GM21786 (cell line): ENCODE measurements at regions not wholly inside any gene's neighbourhood (a gene's known extent, or its start where the extent isn't known, plus 50 kb on each side); places are given as distances from the start of the nearest gene placed in this dataset.

Source experiments
- ATAC-seq: cut with Tn5 transposase; IDR thresholded peaks from one replicate; pipeline ENCODE4 v1.9.1; 2021; ENCODE audit not compliant: unreplicated experiment

DNA sequence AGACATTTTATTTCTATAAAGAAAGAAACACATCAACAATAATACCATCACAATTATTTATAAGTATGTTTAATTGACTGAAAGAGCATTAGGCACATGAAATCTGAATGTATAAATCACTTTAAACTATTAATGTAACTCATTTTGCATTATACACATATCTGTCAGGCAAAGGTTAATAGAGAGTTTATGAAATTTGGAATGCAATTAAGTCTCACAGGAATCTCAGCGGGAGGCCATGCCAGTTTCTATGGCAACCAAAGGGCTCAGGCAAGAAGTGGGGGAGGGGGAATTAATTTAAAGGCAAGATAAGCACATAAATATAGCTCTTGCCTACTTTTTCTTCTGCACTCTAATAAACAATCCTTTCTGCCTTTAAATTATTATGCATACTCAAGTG, 152.6 kb downstream of the SLC16A9 start:
- no peak for ATAC-seq

DNA sequence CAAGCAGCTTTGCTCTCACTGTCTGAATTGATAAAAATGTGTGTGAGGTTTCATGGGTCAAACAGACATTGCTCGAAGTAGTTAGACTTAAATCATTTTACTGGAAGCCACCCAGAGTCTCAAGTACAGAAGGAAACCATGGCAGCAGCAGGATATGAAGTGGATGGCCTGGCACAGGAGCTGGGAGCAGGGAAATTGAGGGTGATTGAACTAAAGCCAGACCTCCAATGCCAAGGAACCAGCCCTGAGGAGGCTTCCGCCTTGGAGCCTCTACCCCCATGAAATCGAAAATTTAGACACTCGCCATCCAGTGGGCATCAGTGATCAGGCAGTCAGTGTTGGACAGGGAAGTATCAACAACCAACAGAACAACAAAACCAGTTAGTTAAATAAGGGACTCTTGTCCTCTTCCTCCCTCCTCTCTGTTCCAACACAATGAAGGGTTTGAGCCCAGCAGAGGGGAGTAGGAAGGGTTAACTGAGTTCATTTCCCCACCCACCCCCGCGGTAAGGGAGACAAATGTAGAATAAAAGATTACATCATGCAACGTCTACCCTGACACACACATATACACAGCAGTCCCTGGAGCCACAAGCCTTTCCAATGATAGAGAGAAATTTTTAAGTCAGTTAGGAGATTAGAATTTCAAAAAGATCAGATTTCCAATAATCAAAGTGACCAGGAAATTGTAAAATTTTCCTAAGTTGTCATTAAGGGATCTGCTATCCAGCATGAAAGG, 156.3 kb downstream of the SLC16A9 start:
- ATAC-seq = no peak

DNA sequence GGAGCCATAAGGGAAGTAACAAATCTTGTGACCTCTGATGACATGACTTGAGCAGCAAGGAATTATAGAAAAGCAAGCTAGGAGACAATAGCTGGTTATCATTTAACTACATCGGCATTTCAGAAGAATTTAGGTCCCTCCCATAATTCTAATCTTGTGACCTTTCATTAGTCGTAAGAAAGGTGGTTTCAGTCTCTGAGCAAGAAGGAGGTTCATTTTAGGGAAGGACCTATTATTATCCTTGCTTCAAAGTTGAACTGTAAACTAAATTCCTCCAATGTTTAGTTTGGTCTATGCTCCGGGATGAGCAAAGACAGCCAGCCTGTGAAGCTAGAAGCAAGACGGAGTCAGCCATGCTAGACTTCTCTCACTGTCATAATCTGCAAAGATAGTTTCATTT, 159.6 kb downstream of the SLC16A9 start:
- no peak for ATAC-seq

DNA sequence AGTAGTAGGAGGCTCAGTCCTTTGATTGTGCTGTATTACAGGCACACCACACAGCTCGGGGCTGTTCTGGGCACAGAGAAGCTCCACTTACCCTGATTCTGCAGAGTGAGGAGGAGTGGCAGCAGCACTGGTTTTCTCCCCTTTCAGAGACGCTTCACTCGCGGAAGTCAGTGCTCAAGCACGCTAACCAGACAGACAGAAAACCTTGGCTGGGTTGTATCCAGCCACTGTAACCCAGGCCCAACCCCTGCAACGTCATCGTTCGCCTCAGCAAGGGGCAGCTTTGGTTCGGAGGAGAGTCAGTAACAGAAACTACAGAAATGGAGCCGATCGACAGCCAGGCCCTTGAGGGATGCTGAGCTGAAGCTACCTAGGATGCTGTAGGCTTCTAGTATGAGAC, 171.0 kb downstream of the SLC16A9 start:
- ATAC-seq = no peak

DNA sequence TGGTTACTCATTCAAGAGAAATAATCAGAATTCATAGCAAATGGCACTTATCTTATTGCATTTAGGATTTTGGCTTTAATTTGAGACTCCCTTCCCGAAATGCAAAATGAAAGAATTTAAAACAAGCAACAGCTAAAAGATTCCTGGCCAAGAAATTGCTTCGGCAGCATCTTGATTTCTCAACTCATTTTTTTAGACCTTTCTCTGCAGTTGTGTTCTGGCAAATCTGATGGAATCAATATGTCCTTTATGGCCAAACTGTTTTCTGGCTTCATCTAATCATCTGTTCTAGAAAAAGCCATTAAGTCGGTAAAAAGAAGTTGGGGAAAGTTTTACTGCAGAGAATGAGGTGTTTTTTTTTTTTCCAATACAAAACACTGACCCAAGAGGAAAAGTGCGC, 172.1 kb downstream of the SLC16A9 start:
- no peak for ATAC-seq

DNA sequence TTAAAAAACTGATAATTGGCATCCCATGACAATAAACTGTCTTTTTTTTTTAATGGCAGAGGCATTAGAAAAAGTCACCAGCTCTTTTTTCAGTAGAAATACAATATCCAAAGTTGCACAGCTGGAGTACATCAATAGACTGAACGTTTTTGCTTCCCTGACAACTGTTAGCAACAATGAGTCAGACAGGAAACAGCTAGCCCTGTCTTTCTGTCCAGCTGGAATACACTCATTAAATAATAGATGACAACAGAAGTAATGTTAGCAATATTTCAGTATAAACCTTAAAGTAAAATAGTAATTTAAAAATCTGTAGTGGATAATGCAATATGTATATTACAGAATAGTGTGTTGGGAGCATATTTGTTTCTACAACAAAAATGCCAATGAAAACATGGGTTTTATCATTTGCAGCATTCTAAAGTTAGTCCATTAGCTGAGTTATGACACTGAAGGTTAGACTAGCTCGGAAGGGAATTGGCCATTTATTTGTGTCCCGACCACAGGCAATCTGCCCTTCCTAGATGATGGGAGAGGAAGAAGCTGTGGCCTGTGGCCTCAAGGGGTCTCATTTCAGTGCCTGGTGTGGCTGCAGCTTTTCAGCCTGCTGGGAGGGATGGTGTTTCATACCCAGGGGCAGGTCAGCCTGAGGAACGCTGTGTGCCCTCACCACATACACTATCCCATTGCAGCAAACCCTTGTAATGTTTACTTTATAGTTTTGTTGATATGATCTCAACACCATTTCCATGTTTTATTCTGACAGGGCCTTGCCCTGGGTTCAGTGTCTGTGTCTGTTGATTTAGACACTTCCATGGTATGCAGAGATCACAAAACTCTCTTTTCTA, 173.3 kb downstream of the SLC16A9 start:
- no peak for ATAC-seq

DNA sequence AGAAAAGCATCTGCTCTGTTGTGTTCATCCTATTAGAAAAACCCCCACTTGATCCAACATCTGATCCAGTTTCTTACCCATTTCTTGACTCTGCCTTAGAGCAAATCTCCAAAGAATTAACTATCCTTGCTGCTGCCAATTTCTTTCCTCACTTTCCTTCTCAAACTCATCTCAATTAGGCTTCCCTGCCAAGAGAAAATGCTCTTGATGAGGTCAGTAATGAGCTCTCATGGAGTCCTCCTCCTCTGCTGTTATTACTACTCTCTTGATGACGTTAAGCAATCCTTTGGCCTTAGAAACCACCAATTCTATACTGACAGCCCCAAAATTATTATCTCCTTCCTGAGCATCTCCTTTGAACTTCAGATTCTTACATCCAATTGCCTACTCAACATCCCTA, 162.0 kb upstream of the FAM13C start:
- no peak for ATAC-seq

DNA sequence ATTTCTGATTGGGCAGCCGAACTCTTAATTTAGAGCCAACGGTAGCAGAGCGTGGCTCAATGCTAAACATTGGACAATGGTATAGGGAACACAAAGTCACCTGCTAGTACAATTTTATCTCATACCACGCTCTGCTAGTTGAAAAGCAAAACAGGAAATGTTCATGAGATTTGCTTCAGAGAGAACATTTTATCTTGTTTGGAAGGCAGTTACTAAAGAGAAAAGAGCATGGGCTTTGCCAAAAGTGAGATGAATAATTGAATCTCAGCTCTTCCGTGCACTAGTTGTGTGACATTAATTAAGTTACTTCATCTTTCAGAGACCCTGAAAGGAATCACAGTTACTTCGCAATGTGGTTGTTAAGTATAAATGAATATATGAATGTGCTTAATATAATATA, 161.5 kb upstream of the FAM13C start:
- no peak for ATAC-seq

DNA sequence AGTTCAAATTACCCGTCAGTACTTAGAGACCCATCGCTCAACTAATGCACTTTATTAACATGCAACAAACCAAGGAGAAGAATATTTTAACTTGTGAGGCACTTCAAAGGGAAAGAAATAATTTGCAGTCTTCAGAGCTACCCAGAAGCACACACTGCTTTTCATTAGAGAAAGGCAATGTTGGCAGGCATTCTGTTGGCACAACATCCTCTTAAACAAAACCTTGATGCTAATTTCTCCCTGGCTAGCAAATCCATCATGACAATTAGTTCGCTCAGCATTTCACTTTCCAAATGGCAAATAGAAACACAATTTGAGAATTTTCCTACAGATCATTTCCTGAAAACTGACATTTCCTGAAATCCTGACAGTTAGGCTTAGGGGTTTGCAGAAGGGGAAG, 155.6 kb upstream of the FAM13C start:
- ATAC-seq = no peak

DNA sequence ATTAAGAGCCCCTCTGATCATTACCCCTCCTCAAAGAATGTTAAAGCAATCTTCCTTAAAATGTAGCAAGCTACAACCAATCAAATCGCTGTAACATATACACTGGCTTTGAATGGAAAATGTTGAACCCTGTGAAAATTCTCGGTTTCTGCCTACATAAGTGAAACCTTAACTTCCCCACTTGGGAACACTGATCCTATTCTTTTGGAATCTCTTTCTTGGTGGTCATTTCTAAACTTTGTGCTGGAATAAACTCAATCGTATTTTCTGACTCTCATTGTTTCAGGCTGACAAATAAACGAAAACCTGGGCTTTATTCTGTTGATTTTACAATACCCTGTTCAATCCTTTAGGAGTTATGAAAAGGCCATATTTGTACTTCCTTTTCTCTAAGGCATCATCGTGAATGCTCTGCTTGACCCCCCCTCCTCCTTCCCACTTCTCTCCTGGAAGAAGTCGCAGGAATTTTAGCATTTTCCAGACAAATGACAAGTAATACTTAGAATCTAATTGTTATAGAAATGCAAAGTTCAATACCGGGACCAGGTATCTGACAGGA, 155.1 kb upstream of the FAM13C start:
- ATAC-seq = no peak

DNA sequence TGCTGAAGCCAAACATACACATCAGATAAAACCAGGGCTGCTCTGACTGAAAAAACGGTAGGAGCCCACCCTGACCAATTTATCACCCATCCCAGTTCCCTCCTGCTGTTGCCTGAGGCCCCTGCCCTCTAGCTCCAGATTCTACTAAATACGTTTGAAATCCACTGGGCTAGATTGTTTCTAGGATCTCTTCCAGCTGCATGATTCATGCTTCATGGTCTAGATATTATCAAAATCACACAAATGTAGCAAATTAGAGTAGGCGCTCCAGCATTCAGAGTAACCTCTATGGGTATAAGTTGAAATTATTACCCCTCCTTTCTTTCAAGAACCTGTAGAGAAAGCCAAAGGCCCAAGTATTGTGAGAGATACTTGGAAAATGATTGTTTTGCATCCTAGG, 151.2 kb upstream of the FAM13C start:
- ATAC-seq = no peak

DNA sequence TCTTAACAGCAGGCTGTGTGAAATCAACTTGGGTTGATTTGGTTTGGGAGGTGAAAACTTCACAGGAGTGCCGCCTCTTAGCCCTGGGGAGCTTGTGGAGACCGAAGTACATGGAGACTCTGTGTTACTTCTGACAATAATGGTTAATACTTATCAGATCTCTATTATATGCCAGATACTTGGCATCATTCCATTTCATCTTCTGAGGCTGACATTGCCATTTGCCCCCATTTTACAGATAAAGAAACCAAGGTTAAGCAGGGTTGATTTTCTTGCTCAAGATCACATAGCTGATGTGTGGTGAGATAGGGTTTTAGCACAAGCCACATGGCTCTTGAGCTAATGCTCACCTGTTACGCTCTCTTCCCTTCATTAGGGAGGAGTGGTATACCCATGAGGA, 150.6 kb upstream of the FAM13C start:
- ATAC-seq = no peak

DNA sequence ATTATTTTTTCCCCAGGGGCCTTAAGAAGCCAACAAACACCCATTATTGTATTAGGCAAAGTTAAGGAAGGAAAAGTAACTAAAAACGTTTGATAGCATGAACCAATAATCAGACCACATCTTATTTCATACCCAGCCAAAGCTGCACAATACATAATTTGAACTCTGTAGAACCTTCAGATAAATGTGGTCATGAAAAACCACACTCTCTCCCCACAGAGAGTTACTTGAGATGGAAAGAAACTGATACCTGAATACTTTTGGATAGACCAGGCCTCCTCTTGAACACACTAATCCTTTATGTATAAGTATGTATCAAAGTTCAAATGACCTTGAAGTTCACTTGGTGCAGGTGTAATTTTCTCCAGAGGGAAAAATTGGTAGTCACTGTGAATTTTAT, 146.6 kb upstream of the FAM13C start:
- ATAC-seq = no peak

DNA sequence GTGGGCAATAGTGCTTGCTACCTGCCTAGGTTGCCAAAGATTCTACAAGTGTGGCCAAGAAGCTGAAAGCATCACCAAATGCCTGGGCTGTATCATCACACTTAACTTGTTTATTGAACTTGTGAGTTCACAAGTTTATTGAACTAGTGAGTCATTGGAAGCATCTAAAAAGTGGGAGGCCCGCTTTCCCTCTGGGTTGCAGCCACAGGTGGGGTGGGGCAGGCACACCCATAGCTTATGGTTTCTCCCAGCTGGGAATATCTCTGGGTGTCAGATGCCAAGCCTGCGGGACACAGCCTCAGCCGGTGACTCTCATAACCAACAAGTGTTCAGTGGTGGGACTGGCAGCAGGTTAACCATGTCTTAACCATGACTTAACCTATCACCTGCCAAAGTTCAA, 145.9 kb upstream of the FAM13C start:
- ATAC-seq = no peak

DNA sequence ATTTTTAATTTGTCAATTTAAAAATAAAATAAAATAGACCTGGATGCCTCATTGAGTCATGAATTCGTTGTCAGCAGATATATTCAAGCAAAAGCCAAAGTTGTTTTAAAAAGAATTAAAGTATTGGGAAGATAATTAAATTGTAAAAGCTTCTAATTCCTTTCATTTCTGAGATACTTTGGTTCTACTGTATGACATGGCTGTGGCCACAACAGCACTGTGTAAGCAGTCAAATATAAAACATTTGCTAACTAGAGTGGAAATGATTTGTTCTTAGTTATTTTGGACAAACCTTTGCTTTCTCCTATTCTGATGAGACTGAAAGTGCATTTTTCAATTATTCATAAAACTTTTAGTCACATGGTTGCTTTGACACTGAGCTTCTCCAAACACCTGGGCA, 143.6 kb upstream of the FAM13C start:
- ATAC-seq = no peak

DNA sequence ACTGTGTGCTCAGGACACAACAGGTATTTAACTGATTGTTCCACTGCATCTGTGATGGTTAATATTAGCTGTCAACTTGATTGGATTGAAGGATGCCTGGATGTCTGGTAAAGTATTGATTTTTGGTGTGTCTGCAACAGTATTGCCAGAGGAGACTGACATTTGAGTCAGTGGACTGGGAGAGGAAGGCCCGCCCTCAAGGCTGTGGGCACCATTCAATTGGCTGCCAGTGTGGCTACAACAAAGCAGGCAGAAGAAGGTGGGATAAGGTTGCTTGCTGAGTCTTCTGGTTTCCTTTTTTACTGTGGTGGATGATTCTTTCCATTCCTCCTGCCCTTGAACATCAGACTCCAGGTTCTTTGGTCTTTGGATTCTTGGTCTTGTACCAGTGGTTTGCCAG, 137.1 kb upstream of the FAM13C start:
- ATAC-seq = no peak

DNA sequence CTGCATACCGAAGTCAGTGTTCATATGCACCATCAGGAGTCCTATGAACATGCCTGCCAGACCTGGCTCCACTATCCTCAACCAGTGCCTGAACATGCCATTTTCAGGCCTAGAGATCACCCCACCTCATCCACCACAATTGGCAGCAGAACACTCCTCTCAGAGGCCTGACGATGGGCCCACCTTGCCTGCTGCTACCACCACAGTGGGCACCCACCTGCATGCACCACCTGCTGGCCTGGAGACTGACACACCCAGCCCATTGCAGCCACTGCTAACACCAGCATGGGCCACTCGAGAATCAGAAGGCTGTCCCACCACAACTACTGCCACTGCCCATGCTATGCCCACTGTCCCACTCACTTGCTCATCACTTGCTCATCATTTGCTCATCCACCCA, 130.7 kb upstream of the FAM13C start:
- ATAC-seq = no peak

DNA sequence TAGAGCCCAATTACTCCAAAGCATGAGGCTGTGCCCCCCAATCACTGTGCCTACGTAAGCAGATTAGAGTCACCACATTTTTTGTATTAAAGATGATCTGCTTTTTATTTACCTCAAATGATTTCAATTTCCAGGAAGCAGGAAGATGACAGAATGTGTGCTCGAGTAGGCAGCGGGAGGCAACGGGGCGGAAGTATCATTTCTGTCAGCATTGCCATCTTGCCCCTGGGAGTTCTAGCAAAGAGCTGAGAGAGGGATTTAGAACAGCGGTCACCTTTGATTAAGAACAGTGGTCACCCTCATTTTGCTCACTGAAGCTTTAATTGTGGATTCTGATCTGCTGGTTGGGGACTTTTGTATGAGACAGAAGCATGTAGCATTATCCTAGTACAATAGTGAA, 117.1 kb upstream of the FAM13C start:
- ATAC-seq = no peak

DNA sequence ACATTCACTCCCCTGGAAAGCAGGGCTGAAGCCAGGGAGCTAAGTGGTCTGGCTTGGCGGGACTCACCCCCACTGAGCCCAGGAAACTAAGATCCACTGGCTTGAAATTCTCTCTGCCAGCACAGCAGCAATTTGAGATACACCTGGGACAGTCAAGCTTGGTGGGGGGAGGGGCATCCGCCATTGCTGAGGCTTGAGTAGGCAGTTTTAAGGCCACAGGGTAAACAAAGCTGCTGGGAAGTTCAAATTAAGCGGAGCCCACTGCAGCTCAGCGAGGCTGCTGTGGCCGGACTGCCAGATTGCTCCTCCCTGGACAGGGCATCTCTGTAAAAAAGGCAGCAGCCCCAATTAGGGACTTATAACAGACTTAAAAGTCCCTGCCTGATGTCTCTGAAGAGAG, 108.2 kb upstream of the FAM13C start:
- ATAC-seq = no peak

DNA sequence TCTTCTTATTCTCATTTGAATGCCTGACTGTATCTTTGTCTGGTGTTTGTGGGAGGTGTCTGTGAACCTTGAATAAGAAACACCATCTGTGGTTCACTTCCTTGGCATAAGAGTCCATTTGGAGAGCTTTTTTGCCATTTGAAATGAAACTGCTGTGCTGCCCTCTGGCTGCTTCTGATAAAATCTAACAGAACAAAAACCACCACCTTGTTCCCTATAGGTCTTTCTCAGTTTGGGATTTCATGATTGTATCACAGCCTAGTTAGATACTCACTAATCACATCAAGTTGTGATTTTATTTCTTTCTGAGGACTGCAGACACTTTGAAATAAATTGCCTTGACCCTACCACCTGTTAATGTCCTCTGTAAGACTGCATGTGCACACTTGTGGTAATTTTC, 102.7 kb upstream of the FAM13C start:
- ATAC-seq = no peak

DNA sequence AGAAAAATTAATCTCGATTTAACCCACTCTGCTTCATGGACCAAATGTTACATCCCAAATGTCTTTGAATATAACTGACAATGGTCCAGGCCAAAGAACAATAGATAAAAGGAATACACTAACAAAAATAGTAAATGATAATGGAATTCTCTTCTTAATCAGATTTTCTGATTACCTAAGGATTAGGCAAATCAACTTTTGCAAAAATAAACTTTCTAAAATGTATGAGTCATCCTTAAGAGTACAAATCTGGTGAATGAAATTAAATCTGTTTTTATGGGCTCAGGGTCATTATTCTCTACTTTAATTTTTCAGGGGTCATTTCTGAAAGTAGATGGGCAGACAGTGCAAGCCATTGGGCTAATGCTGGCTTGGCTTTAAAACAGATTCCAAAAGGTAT, 102.1 kb upstream of the FAM13C start:
- ATAC-seq = no peak

DNA sequence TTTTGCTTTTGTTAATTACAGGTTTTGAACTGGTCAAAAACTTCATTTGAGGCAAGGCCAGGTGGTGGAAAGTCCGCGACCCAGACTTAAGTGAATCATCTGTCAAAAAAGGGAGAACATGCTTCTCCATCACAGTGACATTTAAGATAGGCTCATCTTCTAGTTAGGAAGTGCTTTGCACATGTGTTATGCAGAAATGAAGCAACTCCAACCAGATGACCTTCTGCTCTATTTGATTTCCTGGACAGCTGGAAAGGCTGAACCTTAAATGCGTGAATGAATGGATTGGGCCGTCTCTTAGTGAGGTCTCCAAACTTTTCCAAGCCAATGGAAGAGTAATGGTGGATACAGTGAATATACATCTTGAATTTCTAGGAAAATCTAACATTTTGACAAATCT, 101.6 kb upstream of the FAM13C start:
- no peak for ATAC-seq
